ENCODE measurements at regions not wholly inside any gene's neighbourhood (a gene's known extent, or its start where the extent isn't known, plus 50 kb on each side); places are given as distances from the start of the nearest gene placed in this dataset.

DNA sequence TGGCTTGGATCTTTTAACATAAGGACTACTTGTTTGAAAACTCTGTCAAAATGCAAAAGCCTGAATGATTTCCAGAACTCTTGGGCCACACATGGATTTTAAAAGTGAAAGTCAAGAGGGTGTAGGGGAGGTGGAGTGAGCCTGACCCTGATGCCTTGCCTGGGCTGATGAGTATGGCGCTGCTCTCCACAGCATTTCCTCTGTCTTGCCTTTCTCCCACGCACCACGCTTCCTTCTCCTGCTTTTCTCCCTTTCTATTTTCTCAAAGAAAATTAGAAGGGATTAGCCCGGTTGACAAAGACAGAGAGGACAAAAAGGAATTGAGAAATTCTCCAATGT, 207.0 kb upstream of the CCDC68 start:
- no peak for DNase-seq

- DNase-seq = no peak
Observed at GRCh38 chr18:55163550-55163949, 204.3 kb upstream of the CCDC68 start.

DNA sequence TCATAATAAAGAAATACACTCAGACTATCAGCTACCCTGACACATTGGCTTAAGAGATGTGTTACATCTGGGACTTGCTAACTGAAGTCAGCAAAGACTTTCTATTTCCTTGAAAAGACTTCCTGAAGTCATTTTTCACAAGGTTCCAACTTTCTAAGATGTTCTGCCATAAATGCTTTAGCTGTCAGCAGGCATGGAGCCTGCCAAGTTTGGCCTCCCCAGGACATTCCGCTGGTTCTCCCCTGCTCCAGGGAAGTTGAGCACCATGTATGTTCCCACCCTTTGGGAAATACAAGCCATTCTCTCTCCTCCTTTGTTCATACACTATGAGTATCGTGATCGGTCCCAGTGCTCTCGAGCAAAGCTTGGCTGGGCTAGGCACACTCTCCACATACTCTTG, 202.7 kb upstream of the CCDC68 start:
- DNase-seq = no peak

GRCh38 chr18:55159027-55159426, 199.8 kb upstream of the CCDC68 start:
- DNase-seq = no peak

GRCh38 chr18:55158570-55158969, 199.3 kb upstream of the CCDC68 start:
- DNase-seq = no peak

DNA sequence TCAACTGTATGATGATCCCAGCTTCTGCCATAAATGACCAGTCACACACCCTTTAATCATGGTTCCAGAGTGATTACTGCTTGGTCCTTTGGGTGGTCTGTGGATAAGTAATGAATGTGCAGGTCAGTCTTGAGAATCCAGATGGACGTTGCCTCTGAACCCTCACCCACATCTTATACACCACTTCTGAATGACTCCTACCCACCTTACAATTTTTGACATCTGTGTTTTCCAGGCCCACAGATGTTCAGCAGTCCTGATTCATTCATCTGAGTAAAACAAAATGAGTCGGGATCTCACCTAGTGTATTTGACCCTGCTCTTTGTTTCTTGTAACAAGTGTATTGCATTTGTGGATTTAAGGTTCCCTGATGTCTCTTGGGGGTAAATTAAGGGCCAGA, 194.1 kb upstream of the CCDC68 start:
- no peak for DNase-seq

GRCh38 chr18:55152801-55153200, 193.5 kb upstream of the CCDC68 start:
- DNase-seq = no peak

DNA sequence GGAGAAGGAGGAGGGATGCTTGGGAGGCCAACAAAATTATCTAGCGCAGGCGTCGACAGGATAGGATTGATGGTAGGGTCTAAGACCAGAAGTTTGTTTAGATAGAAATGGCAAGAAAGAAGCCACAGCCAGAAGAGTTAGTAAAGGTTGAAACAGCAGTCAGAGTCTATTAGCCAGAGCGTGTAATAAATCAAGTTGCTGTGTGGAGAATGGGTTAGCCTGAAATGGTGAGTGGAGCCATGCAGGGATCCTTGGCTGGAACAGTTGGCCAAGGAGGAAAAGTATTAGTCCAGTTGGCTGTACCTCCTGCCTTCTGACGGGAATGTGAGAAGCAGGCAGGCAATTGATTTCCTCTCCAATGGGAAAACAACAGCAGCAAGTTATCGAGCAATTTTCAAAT, 190.7 kb upstream of the CCDC68 start:
- no peak for DNase-seq

DNA sequence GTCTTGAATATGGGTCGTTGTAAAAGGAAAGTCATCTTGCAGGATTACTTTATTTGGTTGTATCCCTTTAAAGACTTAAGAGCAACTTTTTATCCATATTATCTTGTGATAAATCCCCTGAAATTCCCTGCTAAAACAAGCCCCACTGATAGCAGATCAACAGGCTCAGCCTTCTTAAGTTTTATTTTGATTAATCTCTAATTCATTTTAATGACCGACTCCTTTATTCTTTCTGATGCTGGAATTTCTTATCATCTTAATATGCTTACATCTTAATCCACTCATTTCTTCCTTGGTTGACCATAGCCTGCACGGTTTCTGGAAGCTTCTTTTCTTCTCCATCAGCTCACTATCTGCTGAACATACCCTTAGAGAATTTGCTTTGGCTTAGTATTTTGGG, 188.5 kb upstream of the CCDC68 start:
- DNase-seq = no peak

- no peak for DNase-seq
Observed at GRCh38 chr18:55144193-55144930, 185.1 kb upstream of the CCDC68 start.

- DNase-seq = no peak
Observed at GRCh38 chr18:55142410-55142809, 183.1 kb upstream of the CCDC68 start.

GRCh38 chr18:55141318-55141717, 182.1 kb upstream of the CCDC68 start:
- DNase-seq = no peak

DNA sequence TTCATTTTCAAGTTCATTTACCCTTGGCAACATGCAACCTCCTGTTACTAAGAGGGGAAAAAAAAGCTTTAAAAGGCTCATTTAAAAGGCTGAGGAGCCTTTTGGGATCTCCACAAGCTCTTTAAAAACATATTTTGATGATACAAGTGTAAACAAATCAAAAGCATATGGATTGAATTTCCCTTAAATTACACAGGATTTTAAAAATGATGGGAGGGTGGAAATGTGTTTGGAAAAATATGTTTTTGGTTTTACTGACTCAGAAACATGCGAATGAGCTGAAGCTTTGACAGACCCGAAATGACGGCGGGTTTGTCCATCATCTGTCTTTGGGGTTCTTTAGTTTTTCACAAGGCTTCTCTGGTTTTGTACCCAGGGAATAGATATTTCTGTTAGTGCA, 180.6 kb upstream of the CCDC68 start:
- no peak for DNase-seq

DNA sequence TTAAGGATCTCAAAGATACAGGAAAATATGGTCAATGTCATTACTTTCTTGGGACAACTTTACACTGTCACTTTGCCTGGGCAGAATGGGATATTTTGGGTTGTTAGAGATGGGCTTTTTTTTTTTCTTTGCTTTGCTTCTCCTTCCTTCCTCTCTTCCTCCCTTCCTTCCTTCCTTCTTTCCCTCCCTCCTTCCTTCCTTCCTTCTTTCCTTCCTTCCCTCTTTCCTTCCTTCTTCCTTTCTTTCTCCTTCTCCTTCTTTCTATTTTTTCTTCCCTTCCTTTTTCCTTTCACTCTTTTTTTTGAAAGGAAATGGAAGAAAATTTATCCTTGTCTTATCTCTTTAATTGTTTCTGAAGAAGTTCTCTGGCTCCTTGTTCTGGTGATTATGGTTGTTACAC, 180.0 kb upstream of the CCDC68 start:
- no peak for DNase-seq

DNA sequence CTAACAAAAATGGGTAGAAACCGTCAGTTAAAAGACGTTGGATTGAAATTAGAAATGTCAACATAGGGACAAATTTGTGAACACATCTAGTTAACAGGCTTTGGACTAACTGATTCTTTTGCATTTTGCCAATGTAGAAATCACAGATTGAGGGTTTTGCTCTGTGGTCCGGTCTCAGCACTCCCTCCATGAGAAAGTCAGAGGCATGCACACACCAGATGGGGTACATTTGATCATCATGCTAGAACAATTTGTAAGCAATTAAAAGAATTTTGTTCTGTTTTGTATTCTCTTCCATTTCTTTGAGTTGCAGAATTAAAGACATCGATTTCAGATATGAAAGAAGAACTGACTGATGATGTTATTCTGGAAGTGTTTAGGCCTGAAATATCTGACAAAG, 179.1 kb upstream of the CCDC68 start:
- DNase-seq = no peak

DNA sequence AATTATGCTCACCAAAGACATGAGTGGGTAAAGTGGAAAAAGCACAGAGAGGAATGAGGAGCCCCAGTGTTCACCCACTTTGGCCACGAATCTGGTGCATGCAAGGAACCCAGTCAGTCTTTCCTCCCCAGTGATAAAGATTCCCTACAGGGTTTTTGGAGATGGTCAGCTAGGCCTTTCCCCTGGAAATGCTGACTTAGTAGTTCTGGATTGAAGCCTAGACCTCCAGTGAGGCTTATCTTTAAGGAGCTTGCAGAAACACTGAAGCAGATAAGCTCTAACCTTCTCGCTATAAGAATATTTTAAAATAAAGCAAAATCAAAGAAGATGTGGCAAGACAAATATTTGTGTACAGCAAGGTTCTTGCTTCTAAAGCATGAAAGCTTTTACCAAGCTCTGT, 178.3 kb upstream of the CCDC68 start:
- DNase-seq = no peak

DNA sequence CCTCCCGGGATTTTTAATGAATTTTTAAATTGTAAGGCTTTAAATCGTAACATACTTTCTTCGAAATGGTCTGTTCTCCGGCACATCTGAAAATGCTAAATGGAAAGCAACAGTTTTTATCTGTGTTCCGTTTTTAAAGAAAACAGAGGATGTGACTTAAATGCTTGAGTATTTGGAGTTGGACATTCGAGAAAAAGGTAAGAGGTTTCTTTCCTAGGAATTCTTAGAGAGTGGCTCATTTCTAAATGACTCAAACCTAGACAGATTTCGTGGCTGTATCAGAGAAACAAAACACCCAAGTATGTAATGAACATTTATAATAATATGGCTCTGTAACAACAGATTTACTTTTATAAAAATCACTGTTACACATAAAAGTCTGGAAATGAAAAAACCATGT, 177.6 kb upstream of the CCDC68 start:
- no peak for DNase-seq

DNA sequence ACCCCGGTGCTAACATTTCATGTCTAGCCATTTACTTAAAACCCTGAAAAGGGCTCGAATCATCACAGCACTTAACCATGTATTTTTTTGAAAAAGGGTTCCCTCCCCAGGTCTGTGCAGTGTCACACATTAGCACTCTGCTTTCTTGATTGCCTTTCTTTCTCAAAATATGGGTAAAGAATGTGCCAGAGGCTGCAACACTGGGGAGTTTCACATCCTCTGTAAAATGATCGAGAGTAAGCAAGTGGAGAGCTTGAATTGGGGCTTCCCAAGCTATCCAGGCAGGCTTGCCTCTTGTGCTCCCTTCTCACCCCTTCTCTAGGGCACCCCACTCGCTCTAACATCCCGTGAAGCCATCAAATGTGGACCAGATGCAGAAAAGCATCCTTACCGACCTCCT, 177.0 kb upstream of the CCDC68 start:
- DNase-seq = no peak

DNA sequence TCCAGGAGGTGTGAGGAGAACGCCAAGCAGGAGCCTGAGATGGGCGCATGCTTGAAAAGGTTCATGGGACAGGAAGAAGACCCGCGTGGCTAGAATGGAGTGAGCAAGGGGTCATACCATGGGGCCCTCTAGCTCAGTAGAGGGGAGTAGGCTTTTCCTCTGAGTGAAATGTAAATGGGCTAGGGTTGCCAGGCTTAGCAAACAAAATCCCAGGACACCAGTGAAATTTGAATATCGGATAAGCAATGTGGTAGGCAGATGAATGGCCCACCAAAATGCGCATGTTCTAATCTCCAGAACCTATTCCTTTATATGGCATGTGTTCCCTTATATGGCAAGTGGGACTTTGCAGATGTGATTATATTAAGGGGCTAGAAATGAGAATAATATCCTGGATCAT, 174.1 kb upstream of the CCDC68 start:
- no peak for DNase-seq

GRCh38 chr18:55128437-55128836, 169.2 kb upstream of the CCDC68 start:
- no peak for DNase-seq

DNA sequence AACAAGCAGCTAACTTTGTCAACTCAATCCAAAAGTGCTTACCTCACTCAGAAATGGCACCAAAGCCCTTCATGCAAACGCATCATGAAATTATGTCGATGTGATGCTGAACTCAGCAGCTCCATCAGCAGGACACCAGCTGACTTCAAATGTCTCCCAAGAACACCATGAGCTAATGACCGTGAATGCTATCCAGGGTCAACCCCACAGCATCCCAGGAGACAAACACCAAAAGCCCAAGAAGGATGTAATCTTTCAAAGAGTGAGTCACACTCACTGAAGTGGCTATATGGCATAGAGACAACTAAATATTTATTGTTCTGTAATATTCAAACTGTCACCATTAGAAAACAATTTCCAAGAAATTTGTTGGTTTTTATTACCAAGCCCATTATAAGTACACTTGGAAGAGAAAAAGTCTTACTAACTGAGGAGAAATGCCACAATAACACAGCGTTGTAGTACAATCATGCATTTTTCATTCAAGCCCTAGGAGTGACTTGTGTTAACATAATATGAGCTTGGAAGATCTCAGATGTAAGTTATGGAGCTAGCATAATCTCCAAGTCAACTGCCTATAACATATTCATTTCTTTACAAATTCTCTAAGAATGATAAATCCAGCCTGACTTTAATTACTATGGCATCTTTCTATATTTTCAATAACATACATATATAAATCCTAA, 165.0 kb upstream of the CCDC68 start:
- DNase-seq = no peak

- no peak for DNase-seq
Observed at GRCh38 chr18:55123361-55123760, 164.1 kb upstream of the CCDC68 start.

GRCh38 chr18:55121397-55122170, 162.3 kb upstream of the CCDC68 start:
- no peak for DNase-seq

- DNase-seq = no peak
Observed at GRCh38 chr18:55120896-55121295, 161.6 kb upstream of the CCDC68 start.

Data from NCI-H1694 (cell line).